A549 (cell line): ENCODE measurements at regions not wholly inside any gene's neighbourhood (a gene's known extent, or its start where the extent isn't known, plus 50 kb on each side); places are given as distances from the start of the nearest gene placed in this dataset.

Experiments used
- ATAC-seq, 2 experiments: fragments of 200-7000 bp in 1 of 2; fragments of >200 bp in 1 of 2; cut with Nextera tagmentation in 1 of 2; cut with Tn5 transposase in 1 of 2; 3 replicates each; pipeline versions ENCODE4 v1.8.0 to v1.9.1; 2018 to 2020; ENCODE audit warnings: mild to moderate bottlenecking in 1 of 2, moderate library complexity in 1 of 2
- CTCF ChIA-PET: fragments of 300-600 bp; sonication (Branson Sonifier 250); formaldehyde crosslinking; extraction: SDS; loops from one replicate; lab custom pipeline; 2021; ENCODE audit warnings: antibody characterized with exemption, inconsistent platforms; lab: Yijun Ruan, JAX
- POLR2A ChIA-PET: fragments of 350-600 bp; formaldehyde crosslinking; extraction: SDS; loops from one replicate; lab custom pipeline; 2021; ENCODE audit warnings: antibody characterized with exemption, inconsistent platforms; lab: Yijun Ruan, JAX
- DNase-seq, 2 experiments: peaks; one replicate each; pipeline versions ENCODE4 v3.0.0 to v3.0.0-alpha.2; 2011 to 2016; ENCODE audit warnings: low read depth in 1 of 2, low spot score in 1 of 2
- FAIRE-seq: peaks from 2 replicates; lab custom pipeline; 2011; peaks lifted over from hg19 to GRCh38; lab: Jason Lieb, UNC
- H3K27ac ChIP-seq, 2 experiments: fragments of >200 bp; sonication (Bioruptor Twin); formaldehyde crosslinking; 3 replicates each; pipeline ENCODE4 v1.5.1; 2016 to 2017
- H3K4me1 ChIP-seq: fragments of >200 bp; sonication (Bioruptor Twin); formaldehyde crosslinking; 3 replicates; pipeline ENCODE4 v1.6.1; 2016
- H3K4me2 ChIP-seq: fragments of >200 bp; sonication (Bioruptor Twin); formaldehyde crosslinking; 3 replicates; pipeline ENCODE4 v1.6.1; 2016
- H3K4me3 ChIP-seq: fragments of >200 bp; sonication (Bioruptor Twin); formaldehyde crosslinking; 3 replicates; pipeline ENCODE4 v1.5.1; 2016
- H3K9me3 ChIP-seq: fragments of >200 bp; sonication (Bioruptor Twin); formaldehyde crosslinking; 3 replicates; pipeline ENCODE4 v1.6.1; 2016
- BCL3 ChIP-seq: fragments of >200 bp; sonication (Bioruptor Twin); formaldehyde crosslinking; IDR thresholded peaks from 3 replicates; pipeline ENCODE4 v1.6.1; 2016
- BHLHE40 ChIP-seq: IDR thresholded peaks from 2 replicates; pipeline ENCODE4 v1.6.1; 2012; ENCODE audit warnings: low read depth, low read length, inconsistent platforms
- CBX2 ChIP-seq: fragments of 200-600 bp; sonication (generic); IDR thresholded peaks from 2 replicates; pipeline ENCODE4 v1.6.1; 2016; ENCODE audit warnings: low read depth, mild to moderate bottlenecking, borderline replicate concordance
- CBX8 ChIP-seq: fragments of 200-600 bp; sonication (generic); IDR thresholded peaks from 2 replicates; pipeline ENCODE4 v1.6.1; 2016
- EHF ChIP-seq: fragments of 250-450 bp; sonication (Bioruptor Pico); IDR thresholded peaks from 2 replicates; pipeline ENCODE4 v1.5.0; 2020; ENCODE audit warnings: mild to moderate bottlenecking
- EHMT2 ChIP-seq: fragments of 200-600 bp; sonication (generic); IDR thresholded peaks from 2 replicates; pipeline ENCODE4 v1.6.1; 2016; ENCODE audit warnings: antibody characterized with exemption, low read depth, mild to moderate bottlenecking, moderate library complexity
- ELK1 ChIP-seq: fragments of 150-350 bp; IDR thresholded peaks from 2 replicates; pipeline ENCODE4 v1.6.1; 2014; ENCODE audit warnings: low read depth, mild to moderate bottlenecking, low read length
- HDAC2 ChIP-seq: fragments of 200-600 bp; sonication (generic); IDR thresholded peaks from 2 replicates; pipeline ENCODE4 v1.6.1; 2016
- HEYL ChIP-seq: fragments of 250-450 bp; sonication (Bioruptor Pico); IDR thresholded peaks from 2 replicates; pipeline ENCODE4 v1.8.0; 2021; ENCODE audit warnings: mild to moderate bottlenecking, moderate library complexity
- HOXB13 ChIP-seq: fragments of 250-450 bp; sonication (Bioruptor Pico); IDR thresholded peaks from 2 replicates; pipeline ENCODE4 v1.5.0; 2020; ENCODE audit warnings: low read depth, mild to moderate bottlenecking, moderate library complexity
- HOXB5 ChIP-seq: fragments of 250-450 bp; sonication (Bioruptor Pico); IDR thresholded peaks from 2 replicates; pipeline ENCODE4 v1.5.0; 2020; ENCODE audit warnings: mild to moderate bottlenecking, moderate library complexity
- JUNB ChIP-seq: fragments of >200 bp; sonication (Bioruptor Twin); formaldehyde crosslinking; IDR thresholded peaks from 2 replicates; pipeline ENCODE4 v1.6.1; 2016
- KDM1A ChIP-seq: fragments of 200-600 bp; sonication (generic); IDR thresholded peaks from 2 replicates; pipeline ENCODE4 v1.6.1; 2016; ENCODE audit warnings: low read depth, mild to moderate bottlenecking
- MAFK ChIP-seq: fragments of 450-650 bp; IDR thresholded peaks from 2 replicates; pipeline ENCODE4 v1.6.1; 2014; ENCODE audit not compliant: partially characterized antibody
- MAX ChIP-seq: IDR thresholded peaks from 2 replicates; pipeline ENCODE4 v1.6.1; 2012
- MAZ ChIP-seq: fragments of 150-350 bp; IDR thresholded peaks from 2 replicates; pipeline ENCODE4 v1.6.1; 2014; ENCODE audit warnings: antibody characterized with exemption, low read depth, low read length, borderline replicate concordance
- NPAS2 ChIP-seq: fragments of 250-450 bp; sonication (Bioruptor Pico); IDR thresholded peaks from 2 replicates; pipeline ENCODE4 v1.8.0; 2022; ENCODE audit warnings: mild to moderate bottlenecking, moderate library complexity, borderline replicate concordance
- RAD21 ChIP-seq, 2 experiments: fragments of >200 bp in 1 of 2; sonication (Bioruptor Twin) in 1 of 2; formaldehyde crosslinking in 1 of 2; IDR thresholded peaks in 1 of 2; conservative IDR thresholded peaks in 1 of 2; 2 replicates in 1 of 2; 3 replicates in 1 of 2; pipeline ENCODE4 v1.6.1; 2012 to 2018; ENCODE audit warnings: inconsistent platforms in 1 of 2
- SMC3 ChIP-seq: fragments of >200 bp; sonication (Bioruptor Twin); formaldehyde crosslinking; IDR thresholded peaks from 3 replicates; pipeline ENCODE4 v1.6.1; 2018; ENCODE audit warnings: inconsistent platforms
- SREBF2 ChIP-seq: fragments of 450-650 bp; IDR thresholded peaks from 2 replicates; pipeline ENCODE4 v1.6.1; 2014; ENCODE audit warnings: mild to moderate bottlenecking, moderate library complexity
- TP53 ChIP-seq: fragments of 250-450 bp; sonication (Bioruptor Pico); IDR thresholded peaks from 2 replicates; pipeline ENCODE4 v1.5.0; 2021; ENCODE audit warnings: mild to moderate bottlenecking, moderate library complexity
- USF2 ChIP-seq: fragments of 450-650 bp; IDR thresholded peaks from 2 replicates; pipeline ENCODE4 v1.6.1; 2014; ENCODE audit warnings: antibody characterized with exemption
- ZFP36 ChIP-seq: fragments of 450-650 bp; IDR thresholded peaks from 2 replicates; pipeline ENCODE4 v1.6.1; 2014; ENCODE audit warnings: borderline replicate concordance; ENCODE audit not compliant: partially characterized antibody
- ZNF302 ChIP-seq: fragments of 250-450 bp; sonication (Bioruptor Pico); IDR thresholded peaks from 2 replicates; pipeline ENCODE4 v1.9.0; 2021; ENCODE audit warnings: inconsistent platforms, mild to moderate bottlenecking, moderate library complexity
- WGBS: methylation state at CpG from one replicate; pipeline ENCODE4 v1.1.6; 2017; ENCODE audit errors: missing lambda C conversion rate; 5-methylcytosine and 5-hydroxymethylcytosine counted together

- ChIA-PET CTCF (interaction anchor here (1.8 kb wide), 1 partner anchor 10 kb away, joined by 4 read pairs; no protein-coding TSS in a partner anchor), POLR2A (no interaction called here)
- no peak for DNase-seq
- no peaks in the 10 kb centered on the region for H3K9me3 ChIP-seq
- WGBS: 7% methylated on average over 2 of the region's 2 CpGs
- no peaks in the 10 kb centered on the region for H3K4me1 ChIP-seq
- no peak overlapping the region for H3K4me3 ChIP-seq
- H3K27ac ChIP-seq: no peak overlapping the region
- no peak for FAIRE-seq
- no peak overlapping the region for H3K4me2 ChIP-seq
- no peak for ATAC-seq
- TF ChIP-seq MAFK: no peak
Observed at GRCh38 chr13:76463314-76463713, 422.9 kb downstream of the KCTD12 start.

- FAIRE-seq (no peak), DNase-seq (no peak), ATAC-seq (no peak)
- no peaks in the 10 kb centered on the region for H3K9me3 ChIP-seq
- H3K4me2 ChIP-seq: no peak overlapping the region
- POLR2A ChIA-PET: no interaction called here
- H3K4me1 ChIP-seq: no peaks in the 10 kb centered on the region
- CTCF ChIA-PET: interaction anchor here (1.5 kb wide), 1 partner anchor 12 kb away, joined by 4 read pairs; no protein-coding TSS in a partner anchor
- 34% methylated on average over 4 of the region's 4 CpGs for WGBS
- no peak overlapping the region for H3K4me3 ChIP-seq
- TF ChIP-seq BHLHE40 (no peak), HOXB13 (CRISPR knock-in tag) (no peak), RAD21 (conservative IDR thresholded peaks at IDR 0.05 in 1 of 2, IDR thresholded peaks at IDR 0.05 in 1 of 2) (no peak), MAZ (no peak), ZNF302 (CRISPR knock-in tag) (no peak), MAX (no peak), HDAC2 (no peak), MAFK (no peak), NPAS2 (CRISPR knock-in tag) (no peak), KDM1A (no peak), TP53 (CRISPR knock-in tag) (no peak), SREBF2 (no peak), HOXB5 (CRISPR knock-in tag) (no peak), EHMT2 (no peak), CBX8 (no peak), CBX2 (no peak), USF2 (no peak), JUNB (no peak), HEYL (no peak), ELK1 (no peak)
- no peak overlapping the region for H3K27ac ChIP-seq
Observed at GRCh38 chr13:76461999-76462398, 424.2 kb downstream of the KCTD12 start.

- CTCF ChIA-PET: interaction anchor here (1.5 kb wide), 1 partner anchor 12 kb away, joined by 4 read pairs; no protein-coding TSS in a partner anchor
Observed at GRCh38 chr13:76461484-76461883, 424.7 kb downstream of the KCTD12 start.

More at GRCh38 chr13:76461484-76461883, 424.7 kb downstream of the KCTD12 start:
- Histone ChIP-seq H3K9me3 (no peaks in the 10 kb centered on the region), H3K27ac (no peak overlapping the region), H3K4me3 (no peak overlapping the region), H3K4me1 (no peaks in the 10 kb centered on the region), H3K4me2 (no peak overlapping the region)
- POLR2A ChIA-PET: no interaction called here
- ATAC-seq (no peak), FAIRE-seq (no peak), DNase-seq (no peak)
- WGBS: 95% methylated on average over 1 of the region's 1 CpG
- TF ChIP-seq EHF (CRISPR knock-in tag) (no peak), SMC3 (no peak), BCL3 (no peak), ZFP36 (no peak)
